ENCODE measurements at regions not wholly inside any gene's neighbourhood (a gene's known extent, or its start where the extent isn't known, plus 50 kb on each side); places are given as distances from the start of the nearest gene placed in this dataset.

- H3K4me1 ChIP-seq (ENCODE audit: control insufficient read depth, insufficient read depth, low read length), result no peaks in the 10 kb centered on the region
- H3K36me3 ChIP-seq (ENCODE audit: control insufficient read depth, insufficient read depth, low read length), result no peaks in the 10 kb centered on the region
- DNase-seq, result no peak
- H3K27ac ChIP-seq (ENCODE audit: low read length), result no peak overlapping the region
- no peaks in the 10 kb centered on the region for H3K9me3 ChIP-seq (replicated peaks; ENCODE audit: control insufficient read depth, low read depth, low read length)
- no peaks in the 10 kb centered on the region for H3K27me3 ChIP-seq (ENCODE audit: control insufficient read depth, insufficient read depth, low read length)
- WGBS (ENCODE audit: insufficient coverage), result 100% methylated on average over 1 of the region's 2 CpGs
- no peak overlapping the region for H3K4me3 ChIP-seq (ENCODE audit: low read length)
Measured at GRCh38 chr20:40524071-40524470, 165.0 kb downstream of the MAFB start.

- Histone ChIP-seq H3K27ac (ENCODE audit: low read length) (no peak overlapping the region), H3K36me3 (ENCODE audit: control insufficient read depth, insufficient read depth, low read length) (no peaks in the 10 kb centered on the region), H3K4me1 (ENCODE audit: control insufficient read depth, insufficient read depth, low read length) (no peaks in the 10 kb centered on the region), H3K4me3 (ENCODE audit: low read length) (no peak overlapping the region), H3K27me3 (ENCODE audit: control insufficient read depth, insufficient read depth, low read length) (peaks cover 2% of the 10 kb centered on the region), H3K9me3 (replicated peaks; ENCODE audit: control insufficient read depth, low read depth, low read length) (no peaks in the 10 kb centered on the region)
- DNase-seq, result no peak
- no CpG with 5 or more reads among the region's 1 CpG for WGBS (ENCODE audit: insufficient coverage)
Measured at GRCh38 chr20:40522405-40522804, 166.6 kb downstream of the MAFB start.

GRCh38 chr20:40521962-40522361 lies 167.1 kb downstream of the MAFB start:
- no peak for DNase-seq
- Histone ChIP-seq H3K27me3 (ENCODE audit: control insufficient read depth, insufficient read depth, low read length) (peaks cover 2% of the 10 kb centered on the region), H3K4me1 (ENCODE audit: control insufficient read depth, insufficient read depth, low read length) (no peaks in the 10 kb centered on the region), H3K4me3 (ENCODE audit: low read length) (no peak overlapping the region), H3K36me3 (ENCODE audit: control insufficient read depth, insufficient read depth, low read length) (no peaks in the 10 kb centered on the region), H3K9me3 (replicated peaks; ENCODE audit: control insufficient read depth, low read depth, low read length) (no peaks in the 10 kb centered on the region), H3K27ac (ENCODE audit: low read length) (no peak overlapping the region)
- WGBS (ENCODE audit: insufficient coverage), result no CpG with 5 or more reads among the region's 1 CpG

GRCh38 chr20:40519918-40520317 lies 169.1 kb downstream of the MAFB start:
- H3K27ac ChIP-seq (ENCODE audit: low read length), result no peak overlapping the region

GRCh38 chr20:40512994-40513393 lies 176.0 kb downstream of the MAFB start:
- no peaks in the 10 kb centered on the region for H3K36me3 ChIP-seq (ENCODE audit: control insufficient read depth, insufficient read depth, low read length)
- no peak overlapping the region for H3K27ac ChIP-seq (ENCODE audit: low read length)
- DNase-seq, result no peak
- WGBS (ENCODE audit: insufficient coverage), result 75% methylated on average over 3 of the region's 4 CpGs
- no peak overlapping the region for H3K4me3 ChIP-seq (ENCODE audit: low read length)
- no peaks in the 10 kb centered on the region for H3K9me3 ChIP-seq (replicated peaks; ENCODE audit: control insufficient read depth, low read depth, low read length)
- no peaks in the 10 kb centered on the region for H3K27me3 ChIP-seq (ENCODE audit: control insufficient read depth, insufficient read depth, low read length)
- no peaks in the 10 kb centered on the region for H3K4me1 ChIP-seq (ENCODE audit: control insufficient read depth, insufficient read depth, low read length)

More at GRCh38 chr20:40519918-40520317, 169.1 kb downstream of the MAFB start:
- H3K36me3 ChIP-seq (ENCODE audit: control insufficient read depth, insufficient read depth, low read length), result no peaks in the 10 kb centered on the region
- 69% methylated on average over 2 of the region's 3 CpGs for WGBS (ENCODE audit: insufficient coverage)
- no peaks in the 10 kb centered on the region for H3K9me3 ChIP-seq (replicated peaks; ENCODE audit: control insufficient read depth, low read depth, low read length)
- no peaks in the 10 kb centered on the region for H3K4me1 ChIP-seq (ENCODE audit: control insufficient read depth, insufficient read depth, low read length)
- H3K27me3 ChIP-seq (ENCODE audit: control insufficient read depth, insufficient read depth, low read length), result peaks cover 2% of the 10 kb centered on the region
- H3K4me3 ChIP-seq (ENCODE audit: low read length), result no peak overlapping the region
- peak; percentile 21 for DNase-seq

GRCh38 chr20:40512591-40512990 lies 176.4 kb downstream of the MAFB start:
- no peak for DNase-seq
- H3K27ac ChIP-seq (ENCODE audit: low read length), result no peak overlapping the region
- no peaks in the 10 kb centered on the region for H3K9me3 ChIP-seq (replicated peaks; ENCODE audit: control insufficient read depth, low read depth, low read length)
- H3K27me3 ChIP-seq (ENCODE audit: control insufficient read depth, insufficient read depth, low read length), result no peaks in the 10 kb centered on the region
- no peaks in the 10 kb centered on the region for H3K36me3 ChIP-seq (ENCODE audit: control insufficient read depth, insufficient read depth, low read length)
- no CpG with 5 or more reads among the region's 4 CpGs for WGBS (ENCODE audit: insufficient coverage)
- no peak overlapping the region for H3K4me3 ChIP-seq (ENCODE audit: low read length)
- no peaks in the 10 kb centered on the region for H3K4me1 ChIP-seq (ENCODE audit: control insufficient read depth, insufficient read depth, low read length)

GRCh38 chr20:40511478-40511877 lies 177.6 kb downstream of the MAFB start:
- WGBS (ENCODE audit: insufficient coverage), result 21% methylated on average over 2 of the region's 3 CpGs
- DNase-seq, result peak; percentile 21
- H3K4me1 ChIP-seq (ENCODE audit: control insufficient read depth, insufficient read depth, low read length), result no peaks in the 10 kb centered on the region
- no peaks in the 10 kb centered on the region for H3K36me3 ChIP-seq (ENCODE audit: control insufficient read depth, insufficient read depth, low read length)
- no peak overlapping the region for H3K27ac ChIP-seq (ENCODE audit: low read length)
- H3K9me3 ChIP-seq (replicated peaks; ENCODE audit: control insufficient read depth, low read depth, low read length), result no peaks in the 10 kb centered on the region
- no peak overlapping the region for H3K4me3 ChIP-seq (ENCODE audit: low read length)
- H3K27me3 ChIP-seq (ENCODE audit: control insufficient read depth, insufficient read depth, low read length), result no peaks in the 10 kb centered on the region

- Histone ChIP-seq H3K36me3 (ENCODE audit: control insufficient read depth, insufficient read depth, low read length) (no peaks in the 10 kb centered on the region), H3K4me1 (ENCODE audit: control insufficient read depth, insufficient read depth, low read length) (no peaks in the 10 kb centered on the region), H3K27ac (ENCODE audit: low read length) (no peak overlapping the region), H3K27me3 (ENCODE audit: control insufficient read depth, insufficient read depth, low read length) (no peaks in the 10 kb centered on the region), H3K4me3 (ENCODE audit: low read length) (no peak overlapping the region), H3K9me3 (replicated peaks; ENCODE audit: control insufficient read depth, low read depth, low read length) (no peaks in the 10 kb centered on the region)
- no peak for DNase-seq
- WGBS (ENCODE audit: insufficient coverage), result 74% methylated on average over 2 of the region's 3 CpGs
Measured at GRCh38 chr20:40510622-40511021, 178.4 kb downstream of the MAFB start.

- H3K27ac ChIP-seq (ENCODE audit: low read length), result no peak overlapping the region
- no peaks in the 10 kb centered on the region for H3K4me1 ChIP-seq (ENCODE audit: control insufficient read depth, insufficient read depth, low read length)
- no peak for DNase-seq
- no peaks in the 10 kb centered on the region for H3K36me3 ChIP-seq (ENCODE audit: control insufficient read depth, insufficient read depth, low read length)
- no peaks in the 10 kb centered on the region for H3K9me3 ChIP-seq (replicated peaks; ENCODE audit: control insufficient read depth, low read depth, low read length)
- H3K27me3 ChIP-seq (ENCODE audit: control insufficient read depth, insufficient read depth, low read length), result no peaks in the 10 kb centered on the region
- H3K4me3 ChIP-seq (ENCODE audit: low read length), result no peak overlapping the region
Measured at GRCh38 chr20:40508821-40509220, 180.2 kb downstream of the MAFB start.

GRCh38 chr20:40506537-40506939 lies 182.5 kb downstream of the MAFB start:
- Histone ChIP-seq H3K27ac (ENCODE audit: low read length) (no peak overlapping the region), H3K4me1 (ENCODE audit: control insufficient read depth, insufficient read depth, low read length) (no peaks in the 10 kb centered on the region)
- WGBS (ENCODE audit: insufficient coverage), result 54% methylated on average over 3 of the region's 9 CpGs

GRCh38 chr20:40503119-40503518 lies 185.9 kb downstream of the MAFB start:
- H3K27me3 ChIP-seq (ENCODE audit: control insufficient read depth, insufficient read depth, low read length), result peaks cover 3% of the 10 kb centered on the region
- no peak overlapping the region for H3K27ac ChIP-seq (ENCODE audit: low read length)
- no peaks in the 10 kb centered on the region for H3K36me3 ChIP-seq (ENCODE audit: control insufficient read depth, insufficient read depth, low read length)
- 33% methylated on average over 2 of the region's 3 CpGs for WGBS (ENCODE audit: insufficient coverage)
- no peak overlapping the region for H3K4me3 ChIP-seq (ENCODE audit: low read length)
- no peaks in the 10 kb centered on the region for H3K9me3 ChIP-seq (replicated peaks; ENCODE audit: control insufficient read depth, low read depth, low read length)
- peak; percentile 52 for DNase-seq
- no peaks in the 10 kb centered on the region for H3K4me1 ChIP-seq (ENCODE audit: control insufficient read depth, insufficient read depth, low read length)

More at GRCh38 chr20:40506537-40506939, 182.5 kb downstream of the MAFB start:
- peak; percentile 83 for DNase-seq
- Histone ChIP-seq H3K36me3 (ENCODE audit: control insufficient read depth, insufficient read depth, low read length) (no peaks in the 10 kb centered on the region), H3K27me3 (ENCODE audit: control insufficient read depth, insufficient read depth, low read length) (peaks cover 3% of the 10 kb centered on the region), H3K9me3 (replicated peaks; ENCODE audit: control insufficient read depth, low read depth, low read length) (no peaks in the 10 kb centered on the region), H3K4me3 (ENCODE audit: low read length) (no peak overlapping the region)
